ENCODE measurements at regions not wholly inside any gene's neighbourhood (a gene's known extent, or its start where the extent isn't known, plus 50 kb on each side); places are given as distances from the start of the nearest gene placed in this dataset.

DNA sequence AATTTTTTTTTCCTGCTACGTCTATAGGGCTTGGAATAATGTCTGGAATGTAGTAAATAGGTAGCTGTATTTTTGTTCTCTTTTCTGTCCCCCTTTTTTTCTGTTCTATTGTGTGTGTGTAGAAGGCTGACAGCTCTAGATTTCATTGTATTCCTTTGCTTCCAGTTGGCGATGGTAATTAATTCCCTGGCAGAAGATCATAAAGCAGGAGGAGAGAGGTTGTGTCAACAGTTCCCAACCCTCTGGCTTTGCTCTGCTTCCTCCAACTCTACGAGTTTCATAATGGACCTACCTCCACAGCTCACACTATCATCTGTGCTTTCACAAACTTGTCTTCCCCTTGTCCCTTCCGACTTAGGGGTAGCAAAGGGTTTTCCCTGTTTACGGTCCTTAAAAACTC lies 117.9 kb upstream of the CDH18 start:
- DNase-seq = peak; percentile 83

DNA sequence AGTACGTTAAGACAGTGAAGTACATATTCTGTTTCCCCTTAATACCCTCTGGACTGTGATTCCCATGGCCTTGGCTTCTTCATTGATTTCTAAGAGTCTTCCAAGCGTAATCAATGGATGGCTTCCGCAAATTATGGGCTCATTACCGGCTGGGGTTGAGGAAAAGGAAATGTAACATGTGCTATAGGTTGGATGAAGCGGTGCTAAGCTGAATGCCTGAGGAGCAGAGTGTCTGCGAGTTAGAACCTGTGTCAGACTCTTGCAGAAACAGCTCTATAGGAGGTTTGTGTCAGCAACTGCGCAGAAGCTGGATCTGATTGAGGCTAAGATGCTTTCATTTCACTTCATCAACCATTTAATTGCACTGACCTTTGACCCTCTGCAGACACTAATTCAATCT lies 114.3 kb upstream of the CDH18 start:
- DNase-seq = no peak

DNA sequence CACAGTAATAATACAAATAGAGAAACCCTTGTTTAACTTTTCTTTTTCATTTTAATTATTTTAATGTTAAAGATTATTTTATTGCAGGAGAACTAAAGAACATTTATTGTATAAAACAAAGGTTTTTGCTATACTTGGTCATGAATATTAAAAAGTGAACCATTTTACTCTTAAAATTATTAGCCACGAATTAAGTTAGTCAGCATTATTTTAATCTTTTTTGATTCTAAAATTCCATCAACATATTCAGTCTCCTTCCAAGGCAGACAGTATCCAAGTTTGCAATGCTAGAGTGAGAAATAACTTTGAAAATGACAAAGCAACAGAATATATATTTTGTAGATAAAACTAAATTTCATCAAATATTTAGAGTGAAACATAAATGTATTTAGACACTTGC lies 110.7 kb upstream of the CDH18 start:
- DNase-seq = no peak

- DNase-seq = no peak
Observed at GRCh38 chr5:20088361-20088760, 100.4 kb upstream of the CDH18 start.

DNA sequence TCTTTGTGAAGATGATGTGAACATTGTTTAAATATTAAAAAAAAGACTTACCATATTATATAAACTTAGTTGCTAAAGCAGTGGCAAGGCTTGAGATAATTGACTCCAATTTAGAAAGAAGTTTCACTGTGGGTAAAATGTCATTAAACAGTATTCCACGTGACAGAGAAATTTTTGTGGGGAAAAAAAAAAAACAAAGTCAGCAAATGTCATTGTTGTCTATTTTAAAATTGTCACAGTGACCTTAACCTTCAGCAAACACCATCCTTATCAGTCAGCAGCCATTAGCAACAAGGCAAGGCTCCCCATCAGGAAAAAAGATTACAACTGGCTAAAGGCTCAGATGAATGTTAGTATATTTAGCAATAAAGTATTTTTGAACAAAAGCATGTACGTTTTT lies 99.3 kb upstream of the CDH18 start:
- no peak for DNase-seq

GRCh38 chr5:20077186-20077585 lies 89.2 kb upstream of the CDH18 start:
- no peak for DNase-seq

DNA sequence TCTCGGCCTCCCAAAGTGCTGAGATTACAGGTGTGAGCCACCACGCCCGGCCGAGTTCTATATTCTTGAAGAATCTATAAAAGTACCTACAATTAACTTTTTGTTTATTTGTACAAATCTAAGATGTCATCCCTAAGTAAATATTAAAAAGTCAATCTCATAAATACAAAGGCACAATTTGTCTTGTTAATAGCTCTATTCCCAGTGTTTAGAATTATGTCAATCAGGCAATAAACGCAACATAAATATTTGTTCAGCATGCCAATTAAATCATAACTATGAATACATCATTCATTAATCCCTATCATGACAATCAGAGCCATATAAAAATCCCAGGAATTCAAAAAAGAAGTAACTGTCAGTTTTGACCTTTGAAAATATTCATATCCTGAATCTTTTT lies 68.9 kb upstream of the CDH18 start:
- DNase-seq = no peak

GRCh38 chr5:20055301-20055700 lies 67.3 kb upstream of the CDH18 start:
- DNase-seq = no peak

- no peak for DNase-seq
Observed at GRCh38 chr5:20050262-20050661, 62.3 kb upstream of the CDH18 start.

DNA sequence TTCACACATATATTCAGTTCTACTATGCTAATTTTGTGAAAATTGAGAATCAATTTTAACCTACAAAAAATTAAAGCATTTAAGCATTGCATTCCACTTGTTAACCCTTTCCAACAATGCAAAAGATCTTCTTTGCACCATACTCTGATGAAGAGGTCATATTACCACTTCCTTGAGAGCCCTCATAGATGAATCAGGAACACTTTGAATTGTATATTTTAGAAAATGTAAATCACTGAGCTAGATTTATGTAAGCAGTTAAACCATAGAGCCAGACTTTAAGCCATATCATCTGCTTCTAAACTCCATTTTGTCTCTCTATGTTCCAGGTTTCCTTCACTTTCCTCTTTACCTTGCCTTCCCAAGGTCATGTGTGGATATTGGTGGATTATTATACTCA lies 56.5 kb upstream of the CDH18 start:
- no peak for DNase-seq

DNA sequence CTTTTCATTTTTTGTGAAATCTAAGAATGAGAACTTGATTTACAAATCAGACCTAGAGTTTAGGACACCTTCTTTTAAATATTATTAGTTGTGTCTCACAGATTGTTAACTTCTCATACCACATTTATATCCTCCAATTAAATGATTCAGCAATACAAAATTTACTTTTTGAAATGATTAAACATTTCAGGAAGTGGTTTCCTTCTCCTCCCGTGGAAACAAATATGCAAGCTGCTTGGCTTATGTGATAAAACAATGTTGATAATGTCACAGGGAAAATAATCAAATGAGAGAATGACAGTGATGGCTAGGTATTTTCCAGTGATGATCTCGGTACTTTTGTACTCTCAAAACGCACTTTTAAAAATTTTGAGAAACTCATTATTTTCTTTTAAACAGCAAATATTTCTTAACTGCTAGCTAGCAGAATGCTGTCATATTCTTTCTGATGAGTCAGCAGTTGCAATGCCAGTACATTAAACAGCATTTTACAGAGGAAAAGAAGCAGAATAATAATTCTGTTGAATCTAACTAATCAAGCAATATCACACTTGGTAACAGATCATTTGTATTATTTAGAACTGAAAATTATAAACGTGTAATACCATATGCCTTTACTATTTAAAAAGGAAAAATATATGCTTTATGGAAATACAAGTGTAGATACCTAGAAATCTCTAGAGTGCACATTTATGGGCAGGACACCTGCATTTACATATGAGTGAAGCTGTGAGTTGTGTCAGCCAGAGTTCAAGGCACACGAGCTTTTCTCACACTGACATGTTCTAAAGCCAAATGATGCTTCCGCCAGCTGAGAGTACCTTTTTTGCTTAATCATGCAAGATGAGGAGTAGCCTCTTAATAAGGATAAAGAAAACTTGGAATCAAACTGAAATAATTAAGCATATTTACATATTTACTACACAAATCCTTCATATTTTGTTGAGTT lies 53.6 kb upstream of the CDH18 start:
- DNase-seq = no peak

GRCh38 chr5:20040901-20041300 lies 52.9 kb upstream of the CDH18 start:
- DNase-seq = no peak

Data from NCI-H510A treated with DMSO at 0.1 percent for 48 hours (cell line).